ENCODE measurements at regions not wholly inside any gene's neighbourhood (a gene's known extent, or its start where the extent isn't known, plus 50 kb on each side); places are given as distances from the start of the nearest gene placed in this dataset.

GRCh38 chr20:22776369-22776768 lies 192.0 kb upstream of the FOXA2 start:
- DNase-seq (ENCODE audit: extremely low spot score in 2 of 2): no peak
- H3K27ac ChIP-seq: no peak overlapping the region
- TF ChIP-seq POLR2AphosphoS5 (IDR thresholded peaks at IDR 0.05; ENCODE audit: insufficient read depth in 1 of 2, low read depth in 1 of 2) (no peak), CTCF (IDR thresholded peaks at IDR 0.05) (no peak), POLR2A (IDR thresholded peaks at IDR 0.05) (no peak)
- intact Hi-C loops (cut with DNase I): no loop called here
- no peaks in the 10 kb centered on the region for H3K36me3 ChIP-seq
- no peaks in the 10 kb centered on the region for H3K27me3 ChIP-seq
- H3K4me1 ChIP-seq: no peaks in the 10 kb centered on the region
- no peak overlapping the region for H3K4me3 ChIP-seq
- H3K9me3 ChIP-seq: no peaks in the 10 kb centered on the region

GRCh38 chr20:22779878-22780277 lies 195.5 kb upstream of the FOXA2 start:
- Histone ChIP-seq H3K27me3 (no peaks in the 10 kb centered on the region), H3K4me3 (no peak overlapping the region), H3K4me1 (no peaks in the 10 kb centered on the region), H3K27ac (no peak overlapping the region), H3K9me3 (no peaks in the 10 kb centered on the region), H3K36me3 (no peaks in the 10 kb centered on the region)
- TF ChIP-seq POLR2A (IDR thresholded peaks at IDR 0.05): no peak
- intact Hi-C loops (cut with DNase I): no loop called here
- no peak for DNase-seq (ENCODE audit: extremely low spot score in 2 of 2)

- DNase-seq (ENCODE audit: extremely low spot score in 2 of 2): no peak
- intact Hi-C loops (cut with DNase I): no loop called here
- TF ChIP-seq CTCF (IDR thresholded peaks at IDR 0.05) (no peak), POLR2AphosphoS5 (IDR thresholded peaks at IDR 0.05; ENCODE audit: insufficient read depth in 1 of 2, low read depth in 1 of 2) (no peak), POLR2A (IDR thresholded peaks at IDR 0.05) (no peak)
Measured at GRCh38 chr20:22781869-22782268, 197.5 kb upstream of the FOXA2 start.

GRCh38 chr20:22789676-22790075 lies 205.3 kb upstream of the FOXA2 start:
- Histone ChIP-seq H3K9me3 (no peaks in the 10 kb centered on the region), H3K4me1 (no peaks in the 10 kb centered on the region), H3K27ac (no peak overlapping the region), H3K36me3 (no peaks in the 10 kb centered on the region), H3K4me3 (no peak overlapping the region), H3K27me3 (no peaks in the 10 kb centered on the region)
- DNase-seq (ENCODE audit: extremely low spot score in 2 of 2): no peak
- TF ChIP-seq POLR2A (IDR thresholded peaks at IDR 0.05) (no peak), CTCF (IDR thresholded peaks at IDR 0.05) (no peak), POLR2AphosphoS5 (IDR thresholded peaks at IDR 0.05; ENCODE audit: insufficient read depth in 1 of 2, low read depth in 1 of 2) (no peak)
- intact Hi-C loops (cut with DNase I): no loop called here

More at GRCh38 chr20:22781869-22782268, 197.5 kb upstream of the FOXA2 start:
- no peaks in the 10 kb centered on the region for H3K9me3 ChIP-seq
- H3K36me3 ChIP-seq: no peaks in the 10 kb centered on the region
- no peaks in the 10 kb centered on the region for H3K27me3 ChIP-seq
- H3K4me3 ChIP-seq: no peak overlapping the region
- H3K27ac ChIP-seq: no peak overlapping the region
- no peaks in the 10 kb centered on the region for H3K4me1 ChIP-seq

- Histone ChIP-seq H3K9me3 (no peaks in the 10 kb centered on the region), H3K27ac (no peak overlapping the region), H3K27me3 (no peaks in the 10 kb centered on the region), H3K36me3 (no peaks in the 10 kb centered on the region), H3K4me3 (no peak overlapping the region), H3K4me1 (no peaks in the 10 kb centered on the region)
- DNase-seq (ENCODE audit: extremely low spot score in 2 of 2): no peak
- TF ChIP-seq POLR2AphosphoS5 (IDR thresholded peaks at IDR 0.05; ENCODE audit: insufficient read depth in 1 of 2, low read depth in 1 of 2) (no peak), POLR2A (IDR thresholded peaks at IDR 0.05) (no peak), CTCF (IDR thresholded peaks at IDR 0.05) (no peak)
- intact Hi-C loops (cut with DNase I): no loop called here
Measured at GRCh38 chr20:22791396-22791795, 207.0 kb upstream of the FOXA2 start.
